GM23338 (cell line): ENCODE measurements at regions not wholly inside any gene's neighbourhood (a gene's known extent, or its start where the extent isn't known, plus 50 kb on each side); places are given as distances from the start of the nearest gene placed in this dataset.

Experiments used
- CREB1 ChIP-seq: fragments of 250-450 bp; sonication (Bioruptor Pico); IDR thresholded peaks from 2 replicates; pipeline ENCODE4 v1.5.0; 2020; ENCODE audit warnings: low read depth, mild to moderate bottlenecking, moderate library complexity
- CTCF ChIP-seq, 2 experiments: fragments of 200-600 bp in 1 of 2; sonication (generic) in 1 of 2; conservative IDR thresholded peaks; 2 replicates each; pipeline versions ENCODE4 v1.5.1 to v1.6.1; 2016 to 2017; ENCODE audit warnings: antibody characterized with exemption in 2 of 2, low read depth in 2 of 2, mild to moderate bottlenecking in 2 of 2, moderate library complexity in 1 of 2
- ETS1 ChIP-seq: IDR thresholded peaks from 2 replicates; pipeline ENCODE4 v1.6.1; 2016; ENCODE audit warnings: antibody characterized with exemption
- EZH2 ChIP-seq: fragments of 200-600 bp; sonication (generic); IDR thresholded peaks from one replicate; pipeline ENCODE4 v1.8.0; 2017; ENCODE audit warnings: antibody characterized with exemption, mild to moderate bottlenecking, low read depth; ENCODE audit not compliant: unreplicated experiment
- EZH2phosphoT487 ChIP-seq: fragments of 200-600 bp; sonication (generic); IDR thresholded peaks from one replicate; pipeline ENCODE4 v1.8.1; 2018; ENCODE audit warnings: antibody characterized with exemption; ENCODE audit not compliant: unreplicated experiment
- JUNB ChIP-seq: IDR thresholded peaks from one replicate; pipeline ENCODE4 v1.6.1; 2016; ENCODE audit warnings: antibody characterized with exemption; ENCODE audit not compliant: unreplicated experiment
- NANOG ChIP-seq: IDR thresholded peaks from 2 replicates; pipeline ENCODE4 v1.6.1; 2016; ENCODE audit warnings: antibody characterized with exemption, borderline replicate concordance
- POLR2AphosphoS5 ChIP-seq: IDR thresholded peaks from 2 replicates; pipeline ENCODE4 v1.6.1; 2016; ENCODE audit warnings: antibody characterized with exemption, low read depth
- REST ChIP-seq: IDR thresholded peaks from one replicate; pipeline ENCODE4 v1.6.1; 2018; ENCODE audit warnings: antibody characterized with exemption; ENCODE audit not compliant: unreplicated experiment
- STAT1 ChIP-seq: IDR thresholded peaks from one replicate; pipeline ENCODE4 v1.6.1; 2016; ENCODE audit warnings: antibody characterized with exemption; ENCODE audit not compliant: unreplicated experiment
- ZNF114 ChIP-seq: fragments of 250-450 bp; sonication (Bioruptor Pico); IDR thresholded peaks from 2 replicates; pipeline ENCODE4 v1.5.0; 2020; ENCODE audit warnings: mild to moderate bottlenecking, moderate library complexity
- ZNF331 ChIP-seq: fragments of 250-450 bp; sonication (Bioruptor Pico); IDR thresholded peaks from 2 replicates; pipeline ENCODE4 v1.5.0; 2020; ENCODE audit warnings: low read depth, mild to moderate bottlenecking, moderate library complexity
- ZNF462 ChIP-seq: fragments of 250-450 bp; sonication (Bioruptor Pico); IDR thresholded peaks from 2 replicates; pipeline ENCODE4 v1.5.0; 2020; ENCODE audit warnings: mild to moderate bottlenecking, moderate library complexity

- no peak for TF ChIP-seq EZH2
- no peak for TF ChIP-seq CTCF (conservative IDR thresholded peaks at IDR 0.05; ENCODE audit: low read depth in 2 of 2)
- no peak for TF ChIP-seq POLR2AphosphoS5
- no peak for TF ChIP-seq REST
- TF ChIP-seq EZH2phosphoT487 = no peak
- no peak for TF ChIP-seq CREB1 (CRISPR knock-in tag)
- TF ChIP-seq ETS1 = no peak
- no peak for TF ChIP-seq JUNB
- TF ChIP-seq NANOG = no peak
- TF ChIP-seq ZNF114 (CRISPR knock-in tag) = no peak
- TF ChIP-seq ZNF331 = no peak
- TF ChIP-seq STAT1 = no peak
- no peak for TF ChIP-seq ZNF462 (CRISPR knock-in tag)
These were observed 199.9 kb upstream of the ATP6AP2 start for GRCh38 chrX:40380655-40381488.
